ENCODE measurements at regions not wholly inside any gene's neighbourhood (a gene's known extent, or its start where the extent isn't known, plus 50 kb on each side); places are given as distances from the start of the nearest gene placed in this dataset.

DNA sequence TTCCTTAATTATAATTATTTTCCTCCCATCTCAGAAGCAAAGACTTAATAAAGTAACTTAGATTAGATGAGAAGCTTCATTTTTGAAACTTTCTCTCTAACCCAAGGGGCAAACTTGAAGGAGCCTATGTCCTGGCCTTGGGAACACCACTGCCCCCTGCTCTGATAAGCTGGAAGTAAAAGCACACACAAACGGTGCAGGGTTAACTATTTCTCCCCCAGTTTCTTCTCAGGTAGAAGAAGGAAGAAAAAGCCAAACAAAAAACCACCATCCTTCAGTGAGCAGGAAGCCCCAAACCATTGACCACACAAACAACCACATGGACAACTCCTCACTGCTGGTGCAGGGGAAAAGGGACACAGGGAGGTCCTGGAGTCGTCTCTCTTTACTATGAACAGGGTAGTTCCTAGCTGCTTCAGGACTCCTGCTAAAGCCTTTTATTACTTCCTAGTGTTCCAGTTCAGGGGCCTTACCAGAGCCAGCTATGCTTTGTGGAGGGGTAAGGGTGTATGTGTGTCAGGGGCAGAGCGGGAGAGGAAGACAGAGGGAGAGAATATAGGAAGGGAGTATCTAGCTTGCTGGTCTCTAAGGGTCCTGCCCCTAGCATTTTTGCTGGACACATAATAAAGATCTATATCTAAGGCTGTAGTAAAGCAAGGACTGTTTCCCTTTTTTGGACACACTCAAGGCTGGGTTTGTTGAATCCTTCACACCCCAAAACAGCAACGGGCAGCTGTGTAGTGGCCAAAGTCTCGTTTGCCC, 94.0 kb upstream of the UMPS start:
- ATAC-seq (peak in 1 of 4 donors; percentile 3), DNase-seq (no peak)
- intact Hi-C loops (cut with DNase I), result no loop called here
- Histone ChIP-seq H3K36me3 (no peaks in the 10 kb centered on the region), H3K27me3 (no peaks in the 10 kb centered on the region), H3K27ac (peak overlapping the region; percentile 12 to 85 (median 63)), H3K4me1 (peaks cover 0 to 39% (median 14%) of the 10 kb centered on the region in 4 donors), H3K9me3 (no peaks in the 10 kb centered on the region), H3K4me3 (no peak overlapping the region)
- TF ChIP-seq POLR2A (IDR thresholded peaks at IDR 0.05), result no peak
- TF ChIP-seq, protein P1, sequence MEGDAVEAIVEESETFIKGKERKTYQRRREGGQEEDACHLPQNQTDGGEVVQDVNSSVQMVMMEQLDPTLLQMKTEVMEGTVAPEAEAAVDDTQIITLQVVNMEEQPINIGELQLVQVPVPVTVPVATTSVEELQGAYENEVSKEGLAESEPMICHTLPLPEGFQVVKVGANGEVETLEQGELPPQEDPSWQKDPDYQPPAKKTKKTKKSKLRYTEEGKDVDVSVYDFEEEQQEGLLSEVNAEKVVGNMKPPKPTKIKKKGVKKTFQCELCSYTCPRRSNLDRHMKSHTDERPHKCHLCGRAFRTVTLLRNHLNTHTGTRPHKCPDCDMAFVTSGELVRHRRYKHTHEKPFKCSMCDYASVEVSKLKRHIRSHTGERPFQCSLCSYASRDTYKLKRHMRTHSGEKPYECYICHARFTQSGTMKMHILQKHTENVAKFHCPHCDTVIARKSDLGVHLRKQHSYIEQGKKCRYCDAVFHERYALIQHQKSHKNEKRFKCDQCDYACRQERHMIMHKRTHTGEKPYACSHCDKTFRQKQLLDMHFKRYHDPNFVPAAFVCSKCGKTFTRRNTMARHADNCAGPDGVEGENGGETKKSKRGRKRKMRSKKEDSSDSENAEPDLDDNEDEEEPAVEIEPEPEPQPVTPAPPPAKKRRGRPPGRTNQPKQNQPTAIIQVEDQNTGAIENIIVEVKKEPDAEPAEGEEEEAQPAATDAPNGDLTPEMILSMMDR (IDR thresholded peaks at IDR 0.05), result no peak
- WGBS (ENCODE audit: insufficient coverage, low coverage, low lambda C conversion rate, missing lambda C conversion rate), result 33% methylated on average over 3 of the region's 5 CpGs

DNA sequence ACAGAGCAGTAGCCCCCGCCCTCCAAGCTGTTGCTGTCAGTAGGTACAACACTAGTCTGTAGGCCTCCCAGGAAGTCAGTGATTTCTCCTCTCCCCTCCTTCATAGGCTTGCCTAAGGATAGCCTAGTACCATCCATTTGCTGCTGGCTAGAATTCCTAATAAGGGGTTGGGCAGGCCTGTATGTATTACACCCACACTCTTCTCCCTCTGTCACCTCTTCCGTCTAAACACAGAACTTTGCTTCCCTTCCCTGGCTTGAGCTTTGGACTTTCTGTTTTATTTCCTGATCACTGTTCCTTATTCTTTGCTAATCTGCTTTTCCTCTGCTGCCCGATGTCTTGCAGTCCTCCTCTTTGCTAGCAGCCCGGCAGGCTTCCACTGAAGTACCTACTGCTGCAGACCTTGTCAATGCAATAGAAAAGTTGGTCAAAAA, 93.4 kb upstream of the UMPS start:
- ATAC-seq, result peak; percentile 62 to 76 (median 67)
- Histone ChIP-seq H3K36me3 (no peaks in the 10 kb centered on the region), H3K27ac (peak overlapping the region; percentile 12 to 85 (median 63)), H3K4me1 (peaks cover 0 to 33% (median 14%) of the 10 kb centered on the region in 4 donors), H3K9me3 (no peaks in the 10 kb centered on the region), H3K27me3 (no peaks in the 10 kb centered on the region), H3K4me3 (peak overlapping the region in 1 of 3 donors; percentile 6)
- 20% methylated on average over 3 of the region's 4 CpGs for WGBS (ENCODE audit: insufficient coverage, low coverage, low lambda C conversion rate, missing lambda C conversion rate)
- intact Hi-C loops (cut with DNase I), result no loop called here
- no peak for DNase-seq
- TF ChIP-seq, protein P1 (IDR thresholded peaks at IDR 0.05), result no peak
- no peak for TF ChIP-seq POLR2A (IDR thresholded peaks at IDR 0.05)

DNA sequence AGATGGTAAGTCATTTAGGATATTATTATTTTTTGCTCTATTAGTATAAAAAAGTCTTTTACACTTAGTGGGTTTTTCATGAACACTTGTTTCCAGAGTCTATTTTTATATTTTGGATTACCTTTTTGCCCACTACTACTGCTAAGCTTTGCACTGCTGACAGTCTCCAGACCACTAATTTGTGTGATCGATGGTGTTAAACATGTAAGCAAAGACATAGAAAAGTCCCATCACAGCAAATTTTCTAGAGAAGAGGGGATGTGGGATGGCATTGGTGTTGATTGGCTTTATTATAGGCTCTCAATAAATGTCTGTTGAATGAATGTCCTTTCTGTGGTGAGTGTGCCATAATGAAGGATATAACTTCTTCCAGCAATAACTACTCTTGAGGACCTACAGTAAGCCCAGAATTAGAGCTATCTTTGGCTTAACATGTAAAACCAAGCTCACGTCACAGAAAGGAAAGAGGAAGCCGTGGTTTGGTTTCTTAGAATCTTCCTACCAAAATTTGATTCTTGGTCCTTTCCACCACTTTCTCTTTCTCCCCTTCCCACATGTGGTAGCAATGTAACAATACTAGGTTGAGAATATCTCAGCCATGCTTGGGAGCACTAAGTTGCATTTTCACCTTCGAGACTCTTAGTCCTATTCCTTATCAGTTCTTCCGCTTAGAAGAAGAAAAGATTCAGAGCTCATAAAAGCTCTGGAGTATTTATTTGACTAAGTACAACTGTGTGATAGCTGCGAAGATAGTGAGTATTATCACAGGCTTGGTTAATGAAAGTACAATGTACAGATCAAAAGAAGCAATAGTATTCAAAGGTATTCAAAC, 90.6 kb upstream of the UMPS start:
- H3K9me3 ChIP-seq, result no peaks in the 10 kb centered on the region
- no peaks in the 10 kb centered on the region for H3K36me3 ChIP-seq
- WGBS (ENCODE audit: insufficient coverage, low coverage, low lambda C conversion rate, missing lambda C conversion rate), result 73% methylated on average over 6 of the region's 6 CpGs
- ATAC-seq, result no peak
- H3K27ac ChIP-seq, result no peak overlapping the region
- TF ChIP-seq, protein P1 (IDR thresholded peaks at IDR 0.05), result no peak
- no peak for TF ChIP-seq POLR2A (IDR thresholded peaks at IDR 0.05)
- H3K4me1 ChIP-seq, result peaks cover 0 to 26% (median 12%) of the 10 kb centered on the region in 4 donors
- H3K4me3 ChIP-seq, result no peak overlapping the region
- DNase-seq, result no peak
- H3K27me3 ChIP-seq, result no peaks in the 10 kb centered on the region
- intact Hi-C loops (cut with DNase I), result no loop called here

DNA sequence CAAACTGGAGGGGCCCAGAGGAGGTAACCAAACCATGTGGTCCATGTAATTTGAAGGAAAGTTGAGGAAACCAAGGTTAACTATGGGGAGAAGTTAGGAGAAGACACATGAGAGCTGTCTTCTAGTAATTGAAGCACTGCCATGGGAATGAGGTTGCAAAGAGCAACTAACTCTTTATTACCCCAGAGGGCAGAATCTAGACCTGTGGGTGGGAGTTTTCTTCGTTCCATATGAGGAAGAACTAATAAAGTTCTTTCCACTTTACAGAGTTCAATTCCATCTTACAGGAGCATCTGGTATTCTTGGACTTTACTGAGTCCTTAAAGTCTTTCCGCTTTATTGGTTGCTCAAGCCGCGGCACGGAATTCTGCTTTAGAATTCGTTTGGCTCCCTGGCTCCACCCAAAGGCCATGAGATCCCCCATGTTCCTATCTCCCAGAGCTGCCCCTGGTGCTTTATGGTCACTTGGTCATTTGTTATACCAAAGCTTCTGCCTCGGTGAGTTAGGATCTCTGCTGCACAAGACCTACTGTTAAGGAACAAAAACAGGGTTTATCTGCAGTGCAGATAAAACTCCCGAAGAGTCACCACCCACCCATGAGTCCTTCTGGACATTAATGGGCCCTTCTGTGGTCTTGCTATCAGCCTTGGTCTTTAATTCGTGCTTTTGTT, 89.5 kb upstream of the UMPS start:
- no peak for DNase-seq
- peaks cover 0 to 16% (median 8%) of the 10 kb centered on the region in 4 donors for H3K4me1 ChIP-seq
- no peaks in the 10 kb centered on the region for H3K27me3 ChIP-seq
- H3K36me3 ChIP-seq, result no peaks in the 10 kb centered on the region
- no peak overlapping the region for H3K4me3 ChIP-seq
- no peaks in the 10 kb centered on the region for H3K9me3 ChIP-seq
- no peak overlapping the region for H3K27ac ChIP-seq
- intact Hi-C loops (cut with DNase I), result no loop called here
- no peak for TF ChIP-seq POLR2A (IDR thresholded peaks at IDR 0.05)
- TF ChIP-seq, protein P1 (IDR thresholded peaks at IDR 0.05), result no peak
- no peak for ATAC-seq
- WGBS (ENCODE audit: insufficient coverage, low coverage, low lambda C conversion rate, missing lambda C conversion rate), result 84% methylated on average over 9 of the region's 9 CpGs

All from right lobe of liver (tissue), 6 donors.